GM13977 (cell line): ENCODE measurements at regions not wholly inside any gene's neighbourhood (a gene's known extent, or its start where the extent isn't known, plus 50 kb on each side); places are given as distances from the start of the nearest gene placed in this dataset.
"Not testable (repeated sequence)": the region's sequence is repeated elsewhere in the genome, so short reads cannot be mapped to it uniquely, and the experiment has no call there.

ENCODE experiments used
- DNase-seq: peaks from one replicate; pipeline ENCODE4 v3.0.0; 2012; ENCODE audit warnings: low spot score
- in situ Hi-C: fragments of 300-500 bp; cut with MboI; formaldehyde crosslinking; loops from one replicate; pipeline ENCODE4 v1.12.0; 2022; ENCODE audit warnings: low sequenced_read_pairs, low pct_unique_long_range_greater_than_20kb, mixed read lengths, inconsistent platforms; ENCODE audit not compliant: unreplicated experiment
- TF ChIP-seq, protein P1 (sequence below): IDR thresholded peaks from 2 replicates; pipeline ENCODE4 v1.5.1; 2012; ENCODE audit warnings: mild to moderate bottlenecking, control low read depth; ENCODE audit not compliant: insufficient read depth; ENCODE audit errors: extremely low read depth, missing control alignments

DNA sequence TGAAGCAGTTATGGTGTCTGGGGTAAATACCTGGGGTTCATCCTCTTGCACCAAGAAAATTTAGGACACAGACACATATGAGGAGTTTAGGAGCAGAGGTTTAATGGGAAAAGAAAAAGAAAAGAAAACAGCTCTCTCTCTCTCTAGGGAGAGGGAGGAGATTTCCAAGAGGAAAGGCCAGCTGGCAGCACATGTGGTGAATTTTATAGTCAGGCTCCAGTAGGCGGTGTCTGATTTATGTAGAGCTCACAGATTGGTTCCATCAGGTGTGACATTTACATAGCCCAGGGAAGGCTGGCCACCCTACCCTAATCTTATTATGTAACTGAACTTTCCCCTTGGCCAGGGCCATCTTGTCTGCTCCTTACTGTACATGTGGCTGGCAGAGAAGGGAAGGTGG lies 297.5 kb upstream of the RGPD4 start:
- DNase-seq, result no peak
- in situ Hi-C loops, result no loop called here
- TF ChIP-seq, protein P1, sequence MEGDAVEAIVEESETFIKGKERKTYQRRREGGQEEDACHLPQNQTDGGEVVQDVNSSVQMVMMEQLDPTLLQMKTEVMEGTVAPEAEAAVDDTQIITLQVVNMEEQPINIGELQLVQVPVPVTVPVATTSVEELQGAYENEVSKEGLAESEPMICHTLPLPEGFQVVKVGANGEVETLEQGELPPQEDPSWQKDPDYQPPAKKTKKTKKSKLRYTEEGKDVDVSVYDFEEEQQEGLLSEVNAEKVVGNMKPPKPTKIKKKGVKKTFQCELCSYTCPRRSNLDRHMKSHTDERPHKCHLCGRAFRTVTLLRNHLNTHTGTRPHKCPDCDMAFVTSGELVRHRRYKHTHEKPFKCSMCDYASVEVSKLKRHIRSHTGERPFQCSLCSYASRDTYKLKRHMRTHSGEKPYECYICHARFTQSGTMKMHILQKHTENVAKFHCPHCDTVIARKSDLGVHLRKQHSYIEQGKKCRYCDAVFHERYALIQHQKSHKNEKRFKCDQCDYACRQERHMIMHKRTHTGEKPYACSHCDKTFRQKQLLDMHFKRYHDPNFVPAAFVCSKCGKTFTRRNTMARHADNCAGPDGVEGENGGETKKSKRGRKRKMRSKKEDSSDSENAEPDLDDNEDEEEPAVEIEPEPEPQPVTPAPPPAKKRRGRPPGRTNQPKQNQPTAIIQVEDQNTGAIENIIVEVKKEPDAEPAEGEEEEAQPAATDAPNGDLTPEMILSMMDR, result no peak

DNA sequence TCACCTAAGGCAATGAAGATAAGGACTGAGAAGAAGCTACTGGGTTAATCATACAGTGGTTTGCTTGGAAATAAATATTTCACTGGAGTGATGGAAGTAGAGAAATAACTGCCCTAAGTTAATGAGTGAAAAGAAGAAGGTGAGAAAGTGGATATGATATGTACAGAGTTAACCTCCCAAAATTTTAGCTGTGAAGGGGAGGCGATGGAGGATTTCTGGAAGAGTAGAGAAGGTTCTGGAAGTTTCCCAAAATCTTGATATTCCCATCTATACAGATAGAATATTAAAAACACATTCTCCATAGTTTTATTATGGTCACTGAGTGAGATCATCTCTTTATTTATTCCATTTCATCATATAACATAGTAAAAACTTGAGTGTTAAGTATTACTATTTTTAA lies 296.6 kb upstream of the RGPD4 start:
- in situ Hi-C loops, result no loop called here
- no peak for DNase-seq
- TF ChIP-seq, protein P1, result no peak

DNA sequence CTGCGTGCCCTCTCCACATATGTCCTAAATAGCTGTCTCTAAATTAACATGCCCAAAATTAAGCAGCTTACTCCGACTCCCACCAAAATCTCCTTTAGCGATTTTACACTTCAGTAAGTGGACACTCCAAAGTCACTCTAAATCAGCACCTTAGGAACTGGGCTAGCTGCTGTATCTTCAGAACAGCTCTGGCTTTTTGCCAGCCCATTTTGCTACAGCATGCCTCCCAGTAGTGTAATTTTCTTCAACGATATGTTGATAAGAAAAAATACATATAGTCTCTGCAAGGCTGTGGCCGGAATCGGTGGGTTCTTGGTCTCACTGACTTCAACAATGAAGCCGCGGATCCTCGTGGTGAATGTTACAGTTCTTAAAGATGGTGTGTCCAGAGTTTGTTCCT lies 291.8 kb upstream of the RGPD4 start:
- in situ Hi-C loops, result no loop called here
- DNase-seq, result no peak

DNA sequence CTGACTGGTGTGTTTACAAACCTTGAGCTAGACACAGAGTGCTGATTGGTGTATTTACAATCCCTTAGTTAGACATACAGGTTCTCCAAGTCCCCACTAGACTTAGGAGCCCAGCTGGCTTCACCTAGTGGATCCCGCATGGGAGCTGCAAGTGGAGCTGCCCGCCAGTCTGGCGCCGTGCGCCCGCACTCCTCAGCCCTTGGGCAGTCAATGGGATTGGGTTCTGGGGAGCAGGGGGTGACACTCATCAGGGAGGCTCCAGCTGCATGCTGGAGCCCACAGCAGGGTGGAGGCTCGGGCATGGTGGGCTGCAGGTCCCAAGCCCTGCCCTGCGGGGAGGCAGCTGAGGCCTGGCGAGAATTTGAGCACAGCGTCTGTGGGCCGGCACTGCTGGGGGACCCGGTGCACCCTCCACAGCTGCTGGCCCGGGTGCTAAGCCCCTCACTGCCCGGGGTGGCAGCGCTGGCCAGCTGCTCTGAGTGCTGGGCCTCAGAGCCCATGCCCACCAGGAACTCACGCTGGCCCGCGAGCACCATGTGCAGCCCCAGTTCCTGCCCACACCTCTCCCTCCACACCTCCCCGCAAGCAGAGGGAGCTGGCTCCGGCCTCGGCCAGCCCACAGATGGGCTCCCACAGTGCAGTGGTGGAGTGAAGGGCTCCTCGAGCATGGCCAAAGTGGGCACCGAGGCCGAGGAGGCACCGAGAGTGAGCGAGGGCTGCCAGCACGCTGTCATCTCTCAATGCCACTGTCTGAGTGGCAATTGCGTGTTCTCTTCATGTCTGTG lies 290.6 kb upstream of the RGPD4 start:
- DNase-seq, in situ Hi-C loops: not testable (repeated sequence)

More for the DNA sequence above, 291.8 kb upstream of the RGPD4 start:
- TF ChIP-seq, protein P1, result no peak

DNA sequence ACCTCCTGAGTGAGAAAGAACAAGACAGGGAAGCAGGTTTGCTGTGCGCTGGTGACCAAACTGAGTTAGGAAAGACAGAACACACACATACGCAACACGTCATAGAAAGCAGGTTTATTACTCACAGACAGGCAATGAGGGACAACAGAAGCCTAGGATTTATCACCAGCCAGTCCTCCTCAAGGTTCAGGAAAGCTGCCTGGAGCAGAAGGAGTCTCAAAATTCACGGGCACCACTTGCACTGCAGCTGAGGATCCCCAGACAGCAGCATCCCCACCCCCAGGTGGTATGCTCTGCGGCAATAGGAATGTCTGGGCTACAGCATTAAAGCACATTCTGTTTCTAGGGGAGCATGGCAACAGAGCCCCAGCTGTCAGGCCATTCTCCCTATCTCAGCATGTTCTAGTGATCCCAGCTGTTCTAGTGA lies 284.4 kb upstream of the RGPD4 start:
- in situ Hi-C loops, result no loop called here
- TF ChIP-seq, protein P1, result no peak
- no peak for DNase-seq

DNA sequence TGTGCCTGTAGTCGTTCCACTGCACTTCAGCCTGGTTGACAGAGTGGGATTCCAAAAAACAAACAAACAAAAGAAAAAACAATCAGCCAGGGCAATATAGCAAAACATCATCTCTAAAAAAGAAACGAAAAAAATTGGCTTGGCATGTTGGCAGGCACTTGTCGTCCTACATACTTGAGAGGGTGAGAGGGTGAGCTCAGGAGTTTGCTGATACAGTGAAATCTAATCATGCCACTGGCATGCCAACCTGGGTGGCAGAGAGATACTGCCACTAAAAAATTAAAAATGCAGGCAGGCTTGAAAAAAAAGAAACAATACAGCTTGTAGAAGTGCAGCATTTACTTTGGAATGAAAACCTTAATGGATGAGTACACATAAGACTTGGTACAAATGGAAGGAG lies 282.9 kb upstream of the RGPD4 start:
- TF ChIP-seq, protein P1, result no peak
- in situ Hi-C loops, result no loop called here
- no peak for DNase-seq

DNA sequence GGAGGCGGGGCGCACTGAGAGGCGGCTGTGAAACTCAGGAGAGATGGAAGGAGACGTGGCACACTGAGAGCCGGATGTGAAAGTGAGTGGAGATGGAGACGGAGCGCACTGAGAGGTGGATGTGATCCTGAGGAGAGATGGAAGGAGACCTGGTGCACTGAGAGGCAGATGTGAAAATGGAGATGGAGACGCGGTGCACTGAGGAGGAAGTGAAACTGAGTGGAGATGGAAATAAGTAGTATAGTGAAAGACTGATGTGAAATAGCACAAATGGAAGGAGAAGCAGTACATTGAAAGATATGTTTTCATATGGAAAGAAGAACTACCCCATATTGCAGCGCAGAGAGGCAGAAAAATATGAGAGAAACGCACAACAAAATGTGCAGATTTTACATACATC lies 281.6 kb upstream of the RGPD4 start:
- in situ Hi-C loops, result no loop called here
- TF ChIP-seq, protein P1, result no peak
- no peak for DNase-seq
